ENCODE measurements at regions not wholly inside any gene's neighbourhood (a gene's known extent, or its start where the extent isn't known, plus 50 kb on each side); places are given as distances from the start of the nearest gene placed in this dataset.

GRCh38 chrX:23552303-23552702, 115.0 kb upstream of the PRDX4 start:
- no peak for TF ChIP-seq CTCF (IDR thresholded peaks at IDR 0.05; ENCODE audit: extremely low read depth in 1 of 2, insufficient read depth in 1 of 2, low read depth in 1 of 2, low read length in 2 of 2)
- TF ChIP-seq POLR2A (IDR thresholded peaks at IDR 0.05; ENCODE audit: low read depth, low read length): no peak

Measured in endothelial cell of umbilical vein (primary cell).